ENCODE measurements at regions not wholly inside any gene's neighbourhood (a gene's known extent, or its start where the extent isn't known, plus 50 kb on each side); places are given as distances from the start of the nearest gene placed in this dataset.

DNA sequence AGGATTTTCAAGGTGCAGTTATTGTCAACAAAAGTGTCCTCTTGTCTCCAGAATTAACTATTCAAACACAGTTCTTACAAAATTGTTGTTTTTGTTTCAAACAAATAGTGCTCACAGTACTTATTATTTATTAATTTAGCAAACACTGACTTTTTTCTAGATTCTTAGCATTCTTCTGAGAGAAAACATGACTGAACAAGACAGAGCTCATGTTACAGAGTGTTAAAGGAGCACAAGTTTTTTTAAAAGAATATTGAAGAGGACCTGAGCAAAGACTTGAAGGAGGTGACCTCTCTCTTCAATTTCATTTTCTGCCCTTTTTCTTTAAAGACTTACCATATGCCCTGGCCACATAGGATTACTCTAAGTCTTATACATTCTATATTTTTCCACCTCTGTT, 2220.3 kb upstream of the AGA start:
- TF ChIP-seq, protein P1, sequence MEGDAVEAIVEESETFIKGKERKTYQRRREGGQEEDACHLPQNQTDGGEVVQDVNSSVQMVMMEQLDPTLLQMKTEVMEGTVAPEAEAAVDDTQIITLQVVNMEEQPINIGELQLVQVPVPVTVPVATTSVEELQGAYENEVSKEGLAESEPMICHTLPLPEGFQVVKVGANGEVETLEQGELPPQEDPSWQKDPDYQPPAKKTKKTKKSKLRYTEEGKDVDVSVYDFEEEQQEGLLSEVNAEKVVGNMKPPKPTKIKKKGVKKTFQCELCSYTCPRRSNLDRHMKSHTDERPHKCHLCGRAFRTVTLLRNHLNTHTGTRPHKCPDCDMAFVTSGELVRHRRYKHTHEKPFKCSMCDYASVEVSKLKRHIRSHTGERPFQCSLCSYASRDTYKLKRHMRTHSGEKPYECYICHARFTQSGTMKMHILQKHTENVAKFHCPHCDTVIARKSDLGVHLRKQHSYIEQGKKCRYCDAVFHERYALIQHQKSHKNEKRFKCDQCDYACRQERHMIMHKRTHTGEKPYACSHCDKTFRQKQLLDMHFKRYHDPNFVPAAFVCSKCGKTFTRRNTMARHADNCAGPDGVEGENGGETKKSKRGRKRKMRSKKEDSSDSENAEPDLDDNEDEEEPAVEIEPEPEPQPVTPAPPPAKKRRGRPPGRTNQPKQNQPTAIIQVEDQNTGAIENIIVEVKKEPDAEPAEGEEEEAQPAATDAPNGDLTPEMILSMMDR (conservative IDR thresholded peaks at IDR 0.05), result no peak
- TF ChIP-seq ZFX (IDR thresholded peaks at IDR 0.05), result no peak

Measured in C4-2B (cell line).